Putamen (tissue), 1 donor: ENCODE measurements at regions not wholly inside any gene's neighbourhood (a gene's known extent, or its start where the extent isn't known, plus 50 kb on each side); places are given as distances from the start of the nearest gene placed in this dataset.
"Not testable (repeated sequence)": the region's sequence is repeated elsewhere in the genome, so short reads cannot be mapped to it uniquely, and the experiment has no call there.

Source experiments
- DNase-seq: peaks from one replicate; pipeline ENCODE4 v3.0.0-alpha.2; 2016; ENCODE audit warnings: low spot score

DNA sequence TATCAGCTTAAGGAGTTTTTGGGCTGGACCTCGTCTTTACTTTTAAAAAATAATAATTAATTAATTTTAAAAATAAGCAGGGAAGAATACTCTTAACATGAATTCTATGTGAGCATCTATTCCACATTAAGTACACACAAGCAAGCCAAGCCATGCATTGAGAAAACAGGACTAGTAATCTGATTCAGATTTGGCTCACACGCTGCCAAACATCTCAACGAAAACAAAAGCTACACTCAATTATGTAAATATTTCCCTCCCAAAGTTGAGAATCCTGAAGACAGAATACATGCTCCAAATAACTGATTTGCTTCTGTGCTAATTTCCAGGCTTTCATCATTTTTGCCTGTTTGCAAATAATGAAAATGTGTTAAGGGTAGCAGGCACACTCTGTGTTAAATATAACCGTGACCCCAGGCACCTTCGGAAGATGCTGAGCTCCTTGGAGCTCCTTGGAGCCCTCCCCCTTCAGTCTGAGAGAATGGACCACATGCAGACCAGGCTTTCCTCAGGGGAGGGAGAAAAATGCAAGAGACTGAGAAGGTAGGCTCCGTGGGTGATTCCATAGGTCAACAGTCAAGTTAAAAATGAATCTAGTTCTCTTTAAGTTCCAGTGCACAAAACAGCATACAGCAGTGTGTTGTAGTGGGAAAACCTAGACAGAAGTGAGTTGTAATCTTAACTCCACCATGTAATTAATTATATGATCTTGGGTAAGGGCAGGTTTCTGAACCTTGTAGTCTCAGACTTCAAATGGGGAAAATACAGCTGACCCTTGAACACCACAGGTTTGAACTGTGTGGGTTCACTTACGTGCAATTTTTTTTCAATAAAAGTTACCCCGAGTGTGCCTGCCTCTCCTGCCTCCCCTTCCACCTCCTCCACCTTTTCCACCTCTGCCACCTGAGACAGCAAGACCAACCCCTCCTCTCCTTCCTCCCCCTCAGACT lies 161.3 kb upstream of the RREB1 start:
- DNase-seq: no peak

DNA sequence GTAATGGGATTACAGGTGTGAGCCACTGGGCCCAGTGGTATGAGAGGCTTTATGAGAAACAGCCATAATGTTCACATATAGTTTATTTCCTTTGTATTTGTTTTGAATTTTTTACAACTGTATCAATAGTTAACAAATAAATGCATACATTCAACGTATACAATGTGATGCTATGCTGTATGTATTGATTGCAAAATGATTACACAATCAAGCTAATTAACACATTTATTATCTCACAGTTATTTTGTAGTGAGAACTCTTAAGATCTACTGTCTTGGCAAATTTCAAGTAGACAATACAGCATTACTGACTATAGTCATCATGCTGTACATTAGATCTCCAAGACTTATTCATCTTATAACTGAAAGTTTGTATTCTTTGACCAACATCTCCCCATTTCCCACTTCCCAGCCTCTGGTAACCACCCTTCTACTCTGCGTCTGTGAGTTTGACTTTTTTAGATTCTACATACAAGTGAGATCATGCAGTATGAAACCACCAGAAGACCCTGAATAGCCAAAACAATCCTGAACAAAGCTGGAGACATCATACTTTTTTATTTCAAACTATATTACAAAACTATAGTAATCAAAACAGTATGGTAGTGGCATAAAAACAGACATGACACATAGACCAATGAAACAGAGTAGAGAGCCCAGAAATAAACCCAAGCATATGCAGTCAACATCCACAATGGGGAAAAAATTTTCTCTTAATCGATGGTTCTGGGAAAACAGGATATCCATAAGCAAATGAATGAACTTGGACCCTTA lies 157.2 kb upstream of the RREB1 start:
- DNase-seq: no peak

DNA sequence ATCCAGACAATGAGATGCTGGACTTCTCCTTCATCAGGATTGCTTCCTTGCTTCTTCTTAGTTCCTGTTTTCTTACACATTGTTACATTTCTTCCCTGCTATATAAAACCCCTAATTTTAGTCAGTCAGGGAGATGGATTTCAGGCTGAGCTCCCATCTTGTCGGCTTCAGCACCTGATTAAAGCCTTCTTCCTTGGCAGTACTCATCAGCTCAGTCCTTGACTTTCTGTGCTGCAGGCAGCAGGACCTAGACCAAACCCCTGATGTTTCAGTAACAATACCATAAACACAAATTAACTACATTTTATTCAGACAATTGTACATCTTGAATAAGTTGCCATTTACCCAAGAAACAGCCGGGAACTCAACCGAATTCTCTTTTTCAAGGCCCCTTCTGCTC lies 156.4 kb upstream of the RREB1 start:
- no peak for DNase-seq

DNA sequence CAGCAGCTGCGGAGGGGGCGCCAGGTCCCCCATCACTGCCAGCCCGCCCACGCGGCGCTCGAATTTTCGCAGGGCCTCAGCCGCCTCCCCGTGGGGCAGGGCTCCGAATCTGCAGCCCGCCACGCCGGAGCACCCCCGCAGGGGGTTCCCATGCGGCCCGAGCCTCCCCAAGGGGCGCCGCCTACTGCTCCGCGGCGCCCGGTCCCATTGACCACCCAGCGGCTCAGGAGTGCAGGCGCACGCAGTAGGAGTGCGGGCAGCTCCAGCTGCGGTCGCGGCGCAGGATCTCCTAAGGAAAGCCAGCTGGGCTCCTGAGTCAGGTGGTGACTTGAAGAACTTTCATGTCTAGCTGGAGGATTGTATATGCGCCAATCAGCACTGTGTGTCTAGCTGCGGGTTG lies 155.3 kb upstream of the RREB1 start:
- DNase-seq: no peak

DNA sequence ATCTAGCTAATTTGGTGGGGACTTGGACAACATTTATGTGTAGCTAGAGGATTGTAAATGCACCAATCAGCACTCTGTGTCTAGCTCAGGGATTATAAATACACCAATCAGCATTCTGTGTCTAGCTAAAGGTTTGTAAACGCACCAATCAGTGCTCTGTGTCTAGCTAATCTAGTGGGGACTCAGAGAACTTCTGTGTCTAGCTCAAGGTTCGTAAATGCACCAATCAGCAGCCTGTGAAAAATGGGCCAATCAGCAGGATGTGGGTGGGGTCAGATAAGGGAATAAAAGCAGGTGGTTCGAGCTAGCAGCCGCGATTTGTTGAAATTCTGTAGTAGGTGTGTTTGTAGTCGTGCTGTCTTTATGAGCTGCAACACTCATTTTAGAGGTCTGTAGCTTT lies 154.8 kb upstream of the RREB1 start:
- not testable (repeated sequence) for DNase-seq

DNA sequence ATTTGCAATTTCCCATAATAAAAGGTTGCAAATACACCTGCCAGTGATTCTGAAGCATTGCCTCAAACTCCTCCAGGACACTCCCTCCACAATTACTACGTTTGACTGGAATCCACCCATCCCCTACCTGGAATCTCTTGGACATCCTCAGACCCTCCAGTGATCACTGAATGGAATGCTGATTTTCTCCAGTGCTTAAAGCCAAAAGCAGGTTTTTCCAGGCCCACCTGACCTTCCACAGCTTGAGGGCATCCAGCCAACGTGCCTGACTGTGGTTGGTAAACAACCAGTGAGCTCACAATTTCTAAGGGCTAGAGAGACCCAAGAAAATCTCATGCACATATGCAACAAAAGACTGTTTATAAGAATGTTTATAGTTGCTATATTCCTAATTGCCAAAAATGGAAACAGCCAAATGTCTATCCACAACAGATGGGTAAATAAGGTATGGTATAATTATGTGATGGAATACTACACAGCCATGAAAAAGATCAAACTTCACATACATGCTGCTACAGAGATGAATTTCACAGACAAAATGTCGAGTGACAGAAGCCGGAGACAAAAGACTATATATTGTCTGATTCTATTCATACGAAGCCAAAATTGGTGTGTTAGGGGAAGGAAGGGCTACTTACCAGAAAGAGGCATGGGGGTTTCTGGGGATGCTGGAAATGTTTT lies 147.1 kb upstream of the RREB1 start:
- DNase-seq: no peak

DNA sequence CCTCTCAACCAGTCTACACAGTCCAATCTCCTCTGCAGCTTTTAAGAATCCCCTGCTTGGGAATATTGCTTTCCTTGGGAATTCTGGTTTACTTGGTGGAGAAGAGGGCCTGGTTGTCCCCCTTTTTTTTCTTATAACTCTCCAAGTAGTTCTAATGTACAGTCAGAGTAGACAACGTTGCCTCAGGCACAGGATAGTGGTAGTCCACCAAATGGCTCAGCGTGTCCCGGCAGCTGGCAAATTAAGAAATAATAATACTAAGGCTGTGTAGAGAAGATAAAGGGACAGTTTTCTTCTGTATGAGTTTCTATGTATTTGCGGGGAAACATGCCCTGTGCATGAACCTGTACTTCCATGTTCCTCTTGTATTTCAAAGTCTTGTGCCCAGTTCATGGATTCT lies 145.7 kb upstream of the RREB1 start:
- no peak for DNase-seq

DNA sequence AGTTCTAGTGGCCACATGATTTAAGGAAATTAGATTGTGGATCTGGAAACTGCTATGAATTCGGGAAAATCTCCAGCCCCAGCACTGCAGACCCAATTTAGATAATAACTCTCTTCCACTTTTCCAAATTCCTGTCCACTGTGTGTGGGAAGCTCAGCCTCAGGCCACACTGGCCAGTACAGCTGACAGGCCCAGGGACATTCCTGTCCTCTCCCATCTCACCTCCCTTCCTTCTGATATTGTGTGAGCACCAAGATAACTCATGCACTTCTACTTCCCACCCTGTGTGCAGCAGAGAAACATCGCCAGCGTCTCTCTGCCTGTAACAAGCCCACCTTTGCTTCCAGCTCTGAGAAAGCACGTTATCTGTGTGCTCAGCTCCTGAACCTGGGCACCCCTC lies 145.1 kb upstream of the RREB1 start:
- DNase-seq: no peak

DNA sequence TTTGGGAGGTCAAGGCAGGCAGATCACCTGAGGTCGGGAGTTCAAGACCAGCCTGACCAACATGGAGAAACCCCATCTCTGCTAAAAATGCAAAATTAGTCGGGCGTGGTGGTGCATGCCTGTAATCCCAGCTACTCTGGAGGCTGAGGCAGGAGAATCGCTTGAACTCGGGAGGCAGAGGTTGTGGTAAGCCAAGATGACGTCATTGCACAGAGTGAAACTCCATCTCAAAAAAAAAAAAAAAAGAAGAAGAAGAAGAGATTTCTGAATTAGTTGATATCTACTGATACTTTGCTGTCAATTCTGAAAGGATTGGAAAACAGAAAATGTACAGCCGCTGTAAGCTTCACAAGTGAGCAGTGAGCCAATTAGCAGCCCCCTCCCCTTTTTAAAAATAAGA lies 144.4 kb upstream of the RREB1 start:
- DNase-seq: not testable (repeated sequence)

DNA sequence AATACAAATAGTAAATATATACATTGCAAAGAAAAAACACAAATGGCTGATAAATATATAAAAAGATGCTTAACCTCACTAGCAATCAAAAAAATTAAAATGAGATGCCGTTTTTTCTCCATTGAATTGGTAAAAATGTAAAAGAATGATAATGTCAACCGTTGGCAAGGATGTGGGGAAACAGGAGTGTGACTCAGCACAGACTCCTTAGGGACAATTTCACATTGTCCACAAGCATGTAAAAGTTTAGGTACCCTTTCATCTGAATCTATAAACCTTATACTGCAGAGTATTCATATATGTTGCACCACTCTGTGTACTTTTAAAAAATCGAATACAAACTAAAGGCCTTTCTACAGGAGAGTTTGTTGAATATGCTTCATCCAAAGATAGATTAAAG lies 143.1 kb upstream of the RREB1 start:
- DNase-seq: no peak

DNA sequence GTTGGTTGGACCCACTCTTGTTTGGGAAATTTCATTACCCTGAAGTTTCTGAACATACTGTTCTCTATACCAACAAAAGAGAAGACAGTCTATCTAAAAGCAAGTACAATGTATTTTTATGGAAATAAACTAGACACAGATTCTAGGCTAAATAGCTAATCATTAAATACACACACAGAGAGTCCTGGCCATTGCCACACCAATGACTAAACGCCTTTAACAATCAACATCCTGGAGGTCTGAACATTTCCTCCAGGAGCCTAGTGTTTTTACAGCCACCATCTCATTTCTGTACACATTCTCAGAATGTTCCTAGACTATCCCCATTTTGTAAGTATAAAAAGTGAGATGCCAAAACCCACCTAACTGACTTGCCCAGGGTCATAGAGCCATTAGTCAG lies 141.6 kb upstream of the RREB1 start:
- no peak for DNase-seq

DNA sequence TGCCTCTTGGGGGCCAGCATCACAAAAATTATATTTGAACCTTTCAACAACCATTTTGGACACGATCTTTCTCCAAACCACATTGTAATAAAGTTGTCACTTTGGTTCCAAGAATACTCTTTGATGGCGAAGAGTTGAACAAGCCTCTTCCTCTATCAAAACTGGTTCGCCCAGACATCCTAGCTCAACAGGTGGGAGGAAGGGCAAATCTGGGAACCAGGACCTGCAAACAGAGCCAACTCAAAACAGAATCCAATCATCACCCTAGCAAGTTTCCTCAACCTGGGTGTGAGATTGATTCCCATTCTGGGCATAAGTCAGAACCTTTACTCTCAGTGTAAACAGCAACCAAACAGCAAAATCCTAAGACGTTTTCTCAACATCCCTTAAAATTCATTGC lies 141.2 kb upstream of the RREB1 start:
- no peak for DNase-seq

DNA sequence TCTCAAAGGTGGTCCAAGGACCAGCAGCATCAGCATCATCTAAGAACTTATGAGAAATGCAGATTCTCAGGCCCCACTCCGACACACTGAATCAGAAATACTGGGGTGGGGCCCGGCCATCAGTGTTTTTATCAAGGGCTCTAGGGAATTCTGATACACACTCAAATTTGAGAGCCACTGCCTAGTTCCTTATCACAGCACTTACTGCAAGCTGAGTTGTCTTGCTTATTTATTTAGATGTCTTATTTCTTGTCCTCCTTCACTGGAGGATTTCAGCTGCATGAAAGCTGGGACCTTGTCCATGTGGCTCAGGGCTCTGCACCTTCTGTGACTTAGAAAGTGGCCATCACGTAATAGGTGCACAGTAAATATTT lies 139.4 kb upstream of the RREB1 start:
- no peak for DNase-seq

DNA sequence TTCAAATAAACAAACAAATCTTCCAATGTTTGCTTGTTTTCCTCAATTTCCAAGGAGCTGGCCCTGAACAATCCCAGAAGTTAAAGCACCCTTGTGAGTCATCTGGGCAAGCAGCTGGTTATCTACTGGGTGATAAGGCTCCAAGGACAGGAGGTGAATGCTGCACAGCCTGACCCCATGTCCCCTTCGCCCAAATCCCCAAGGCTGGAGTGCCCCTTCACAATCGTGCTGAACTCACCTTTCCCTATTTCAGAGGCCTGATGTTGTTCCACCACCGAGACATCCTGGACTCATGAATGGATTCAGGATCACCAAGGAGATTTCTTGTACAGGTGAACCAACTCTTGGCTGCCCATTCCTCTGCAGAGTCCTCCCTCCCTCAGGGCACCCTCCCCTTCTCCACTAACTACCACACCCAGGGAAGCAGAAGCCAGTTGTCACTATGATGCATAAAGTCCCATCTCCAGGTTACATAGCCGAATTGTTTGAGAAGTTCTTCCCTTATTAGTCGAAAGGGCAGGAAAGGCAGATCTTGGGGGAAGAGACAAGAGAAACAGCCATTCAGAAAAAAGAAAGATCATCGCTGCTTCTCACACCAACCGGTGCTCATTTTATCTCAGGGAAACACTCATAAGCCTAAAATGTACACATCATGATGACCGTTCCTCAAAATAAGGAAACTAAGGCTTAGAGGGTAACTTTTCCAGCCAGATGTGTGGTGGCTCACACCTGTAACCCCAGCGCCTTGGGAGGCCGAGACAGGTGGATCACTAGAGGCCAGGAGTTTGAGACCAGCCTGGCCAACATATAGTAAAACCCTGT lies 138.8 kb upstream of the RREB1 start:
- DNase-seq: no peak

DNA sequence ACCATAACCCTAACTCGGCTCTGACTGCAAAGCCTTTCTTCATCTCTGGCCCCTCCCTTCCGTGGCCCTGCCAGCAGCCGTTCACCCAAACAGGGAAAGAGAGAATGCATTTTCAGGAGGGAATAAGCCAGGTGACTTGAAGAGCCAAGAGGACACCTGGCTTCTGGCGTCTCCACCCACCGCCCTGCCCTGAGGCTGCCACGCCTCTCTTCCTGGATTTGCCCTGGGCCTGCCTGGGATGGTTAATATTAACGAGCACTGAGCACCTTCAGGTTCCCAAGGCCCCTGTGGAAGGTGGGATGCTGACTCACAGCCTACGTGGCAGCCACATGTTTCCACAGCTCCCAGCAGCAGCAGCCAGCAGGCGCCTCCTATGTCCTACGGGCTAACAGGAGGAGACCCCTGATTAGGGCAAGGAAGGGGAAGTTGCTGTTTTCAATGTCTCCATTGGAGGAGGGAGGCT lies 138.0 kb upstream of the RREB1 start:
- DNase-seq: no peak

DNA sequence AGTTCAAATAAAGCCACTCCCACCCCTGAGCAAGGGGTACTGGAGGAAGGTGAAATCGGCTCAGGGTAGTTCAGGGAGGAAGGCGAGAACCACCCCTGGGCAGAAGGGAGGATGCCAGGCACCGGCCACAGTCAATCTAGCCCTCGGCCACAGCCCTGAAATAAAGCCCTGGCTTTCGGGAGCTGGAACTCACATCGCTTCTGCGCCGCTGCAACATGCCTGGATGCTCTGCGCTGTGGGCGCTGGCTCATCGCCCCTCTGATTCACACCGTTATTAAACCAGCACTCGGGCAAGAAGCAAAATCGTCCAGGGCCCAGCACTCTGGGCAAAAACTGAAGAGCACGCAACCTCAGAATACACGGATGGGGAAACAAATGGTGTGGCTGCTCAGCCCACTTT lies 136.9 kb upstream of the RREB1 start:
- DNase-seq: no peak

DNA sequence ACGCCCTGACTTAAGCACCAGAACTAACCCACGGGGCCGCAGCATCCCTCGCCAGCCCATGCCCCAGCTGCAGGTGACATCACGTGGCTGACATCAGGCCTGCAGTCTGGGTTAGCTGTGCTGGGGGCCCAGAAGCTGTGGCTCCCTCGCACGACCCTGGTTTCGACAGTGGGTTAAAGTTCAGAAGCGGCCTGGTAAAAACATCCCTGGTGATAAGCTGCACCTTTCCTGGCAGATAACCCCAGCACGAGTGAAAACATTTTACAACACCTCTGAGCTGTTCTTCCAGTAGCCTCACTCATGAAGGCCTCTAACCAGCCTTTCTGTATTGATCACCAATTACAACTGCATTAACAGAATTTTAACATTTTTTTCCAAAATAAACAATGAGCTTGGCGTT lies 136.4 kb upstream of the RREB1 start:
- no peak for DNase-seq

DNA sequence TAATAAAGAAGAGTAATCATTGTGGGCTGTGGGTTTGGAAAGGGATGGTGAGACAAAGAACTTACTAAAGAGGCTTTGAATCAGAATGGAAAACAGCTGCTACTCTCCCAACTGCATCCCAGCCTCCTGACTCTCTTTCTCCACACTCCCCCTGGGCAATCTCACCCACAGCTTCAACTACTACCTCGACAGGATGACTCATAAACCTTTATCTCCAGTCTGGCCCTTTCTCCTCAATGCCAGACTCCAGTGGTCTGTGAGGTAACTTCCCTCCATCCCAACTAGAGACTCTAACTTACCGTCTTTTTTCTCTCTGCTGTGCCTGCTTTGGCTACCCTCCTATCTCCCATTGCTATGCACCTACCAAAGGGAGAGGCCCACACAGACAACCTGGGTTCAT lies 135.3 kb upstream of the RREB1 start:
- DNase-seq: no peak

DNA sequence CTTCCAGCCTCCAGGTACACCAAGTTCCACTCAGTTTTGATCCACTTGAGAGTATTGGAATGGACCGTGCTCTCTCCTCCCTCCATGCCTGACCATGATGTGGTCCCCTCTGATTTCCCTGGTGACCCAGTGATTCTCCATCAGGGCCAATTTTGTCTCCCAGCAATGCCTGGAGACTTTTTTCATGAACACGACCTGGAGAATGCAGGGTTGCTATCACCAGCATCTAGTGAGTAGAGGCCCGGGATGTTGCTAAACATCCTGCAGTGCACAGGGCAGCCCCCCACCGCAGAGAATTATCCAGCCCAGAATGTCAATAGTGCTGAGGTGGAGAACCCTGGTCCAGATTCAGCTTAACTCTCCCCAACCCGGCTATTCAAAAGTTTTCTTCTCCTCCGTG lies 134.0 kb upstream of the RREB1 start:
- no peak for DNase-seq

DNA sequence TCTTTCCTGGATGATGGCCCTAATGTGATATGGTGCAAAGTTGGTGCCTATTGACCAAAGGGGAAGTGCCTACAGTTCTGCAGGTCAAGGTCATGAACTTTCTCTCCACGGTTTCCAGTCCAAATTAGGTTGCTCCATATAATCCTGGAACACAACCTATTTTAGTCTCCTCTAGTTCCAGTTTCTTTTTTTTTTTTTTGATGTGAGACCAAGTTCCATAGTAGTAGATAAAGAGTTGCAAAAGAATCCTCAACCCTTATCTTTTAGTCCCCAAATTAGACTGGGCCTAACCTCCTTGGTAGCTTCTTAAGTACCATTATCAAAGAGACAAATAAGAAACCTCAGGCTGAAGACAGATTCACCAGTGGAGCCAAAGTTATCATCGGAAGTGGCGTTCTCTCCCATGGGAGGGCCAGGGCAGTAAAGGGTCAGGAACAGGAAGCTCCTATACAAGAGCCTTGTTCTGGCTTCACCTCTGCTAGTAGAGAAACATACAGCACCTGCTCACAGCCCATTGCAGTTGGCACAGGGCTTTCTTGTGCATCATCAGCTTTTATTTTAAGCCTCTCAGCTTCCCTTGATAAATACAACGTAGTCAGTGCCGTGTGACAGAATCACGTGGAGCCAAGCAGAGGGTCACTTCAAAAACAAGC lies 132.2 kb upstream of the RREB1 start:
- DNase-seq: no peak

DNA sequence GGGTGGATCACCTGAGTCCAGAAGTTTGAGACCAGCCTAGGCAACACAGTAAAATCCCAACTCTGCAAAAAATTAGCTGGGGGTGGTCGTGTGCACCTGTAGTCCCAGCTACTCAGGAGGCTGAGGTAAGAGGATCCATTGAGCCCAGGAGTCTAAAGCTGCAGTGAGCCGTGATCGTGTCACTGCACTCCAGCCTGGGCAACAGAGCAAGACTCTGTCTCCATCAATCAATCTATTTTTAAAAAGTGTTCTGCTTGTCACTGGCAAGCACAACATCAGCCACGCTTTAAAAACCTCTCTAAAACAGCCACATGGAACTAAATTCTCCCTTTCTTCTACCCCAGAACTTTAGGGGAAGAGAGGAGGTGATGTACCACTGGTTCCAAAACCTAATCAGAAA lies 131.6 kb upstream of the RREB1 start:
- DNase-seq: no peak
